Progenitor cell of endocrine pancreas (in vitro differentiated cells): ENCODE measurements at regions not wholly inside any gene's neighbourhood (a gene's known extent, or its start where the extent isn't known, plus 50 kb on each side); places are given as distances from the start of the nearest gene placed in this dataset.

Experiments
- DNase-seq: peaks from one replicate; pipeline ENCODE4 v3.0.0; 2021; ENCODE audit warnings: low spot score; ENCODE audit not compliant: unreplicated experiment
- H3K27ac Mint-ChIP-seq: 2 replicates; pipeline ENCODE4 v1.8.0; 2021; ENCODE audit warnings: mild to moderate bottlenecking, moderate library complexity, mixed read lengths
- H3K27me3 Mint-ChIP-seq: 2 replicates; pipeline ENCODE4 v1.8.0; 2021; ENCODE audit warnings: mixed read lengths
- H3K36me3 Mint-ChIP-seq: 2 replicates; pipeline ENCODE4 v1.8.0; 2022; ENCODE audit warnings: mixed read lengths; ENCODE audit not compliant: insufficient read depth
- H3K4me1 Mint-ChIP-seq: 2 replicates; pipeline ENCODE4 v1.8.0; 2021; ENCODE audit warnings: low read depth, mixed read lengths
- H3K4me3 Mint-ChIP-seq: 2 replicates; pipeline ENCODE4 v1.8.0; 2021; ENCODE audit warnings: low read depth, mild to moderate bottlenecking, moderate library complexity, mixed read lengths
- H3K9me3 Mint-ChIP-seq: 2 replicates; pipeline ENCODE4 v1.8.0; 2021; ENCODE audit warnings: low read depth, mixed read lengths
- TF ChIP-seq, protein P1 (sequence below): fragments of 200-600 bp; sonication (generic); IDR thresholded peaks from one replicate; pipeline ENCODE4 v1.5.0; 2021; ENCODE audit warnings: antibody characterized with exemption, mild to moderate bottlenecking; ENCODE audit not compliant: unreplicated experiment

DNA sequence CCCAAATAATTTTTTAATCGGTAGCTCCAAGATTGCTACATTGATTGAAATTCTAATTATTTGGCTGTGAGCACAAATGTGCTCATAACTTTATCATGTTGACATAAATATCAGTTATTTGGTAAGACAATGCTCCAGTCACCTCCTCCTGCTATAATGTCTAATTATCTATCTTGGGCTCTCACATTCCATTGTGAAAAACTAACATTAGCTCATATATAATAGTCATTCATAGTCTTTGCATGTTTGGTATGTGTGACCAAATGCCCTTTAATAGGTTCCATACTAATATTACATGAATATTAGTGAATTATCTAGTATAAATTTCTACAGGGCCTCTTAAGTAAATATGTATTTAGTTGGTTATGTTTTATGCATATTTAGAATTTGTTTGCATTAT lies 185.6 kb upstream of the MCHR2 start:
- H3K27me3 Mint-ChIP-seq = peaks cover 2% of the 10 kb centered on the region
- H3K27ac Mint-ChIP-seq = no peak overlapping the region
- H3K9me3 Mint-ChIP-seq = no peaks in the 10 kb centered on the region
- H3K36me3 Mint-ChIP-seq = no peaks in the 10 kb centered on the region
- H3K4me3 Mint-ChIP-seq = no peak overlapping the region
- no peak for DNase-seq
- H3K4me1 Mint-ChIP-seq = peaks cover 18% of the 10 kb centered on the region
- TF ChIP-seq, protein P1, sequence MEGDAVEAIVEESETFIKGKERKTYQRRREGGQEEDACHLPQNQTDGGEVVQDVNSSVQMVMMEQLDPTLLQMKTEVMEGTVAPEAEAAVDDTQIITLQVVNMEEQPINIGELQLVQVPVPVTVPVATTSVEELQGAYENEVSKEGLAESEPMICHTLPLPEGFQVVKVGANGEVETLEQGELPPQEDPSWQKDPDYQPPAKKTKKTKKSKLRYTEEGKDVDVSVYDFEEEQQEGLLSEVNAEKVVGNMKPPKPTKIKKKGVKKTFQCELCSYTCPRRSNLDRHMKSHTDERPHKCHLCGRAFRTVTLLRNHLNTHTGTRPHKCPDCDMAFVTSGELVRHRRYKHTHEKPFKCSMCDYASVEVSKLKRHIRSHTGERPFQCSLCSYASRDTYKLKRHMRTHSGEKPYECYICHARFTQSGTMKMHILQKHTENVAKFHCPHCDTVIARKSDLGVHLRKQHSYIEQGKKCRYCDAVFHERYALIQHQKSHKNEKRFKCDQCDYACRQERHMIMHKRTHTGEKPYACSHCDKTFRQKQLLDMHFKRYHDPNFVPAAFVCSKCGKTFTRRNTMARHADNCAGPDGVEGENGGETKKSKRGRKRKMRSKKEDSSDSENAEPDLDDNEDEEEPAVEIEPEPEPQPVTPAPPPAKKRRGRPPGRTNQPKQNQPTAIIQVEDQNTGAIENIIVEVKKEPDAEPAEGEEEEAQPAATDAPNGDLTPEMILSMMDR = no peak

DNA sequence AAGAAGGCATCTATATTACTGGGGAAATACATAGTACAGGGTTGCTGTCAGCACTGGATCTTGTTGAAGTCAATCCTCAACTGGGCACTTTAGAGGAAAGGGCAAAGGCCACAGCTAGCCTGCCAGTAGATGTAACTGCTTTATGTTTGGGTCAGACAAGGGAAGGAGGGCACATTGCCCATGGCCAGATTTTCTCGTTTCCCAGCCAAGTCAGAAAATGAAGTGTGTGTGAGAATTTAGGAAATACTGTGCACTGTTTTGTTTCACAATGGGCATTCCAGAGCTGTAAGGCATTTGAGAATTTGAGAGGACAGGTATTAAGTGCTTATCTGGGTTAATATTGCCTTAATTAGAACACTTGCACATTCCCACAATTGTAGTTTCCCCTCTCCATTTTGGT lies 183.9 kb upstream of the MCHR2 start:
- no peak overlapping the region for H3K4me3 Mint-ChIP-seq
- DNase-seq = no peak
- no peak overlapping the region for H3K27ac Mint-ChIP-seq
- H3K36me3 Mint-ChIP-seq = no peaks in the 10 kb centered on the region
- TF ChIP-seq, protein P1 = no peak
- peaks cover 23% of the 10 kb centered on the region for H3K4me1 Mint-ChIP-seq
- no peaks in the 10 kb centered on the region for H3K27me3 Mint-ChIP-seq
- H3K9me3 Mint-ChIP-seq = no peaks in the 10 kb centered on the region

DNA sequence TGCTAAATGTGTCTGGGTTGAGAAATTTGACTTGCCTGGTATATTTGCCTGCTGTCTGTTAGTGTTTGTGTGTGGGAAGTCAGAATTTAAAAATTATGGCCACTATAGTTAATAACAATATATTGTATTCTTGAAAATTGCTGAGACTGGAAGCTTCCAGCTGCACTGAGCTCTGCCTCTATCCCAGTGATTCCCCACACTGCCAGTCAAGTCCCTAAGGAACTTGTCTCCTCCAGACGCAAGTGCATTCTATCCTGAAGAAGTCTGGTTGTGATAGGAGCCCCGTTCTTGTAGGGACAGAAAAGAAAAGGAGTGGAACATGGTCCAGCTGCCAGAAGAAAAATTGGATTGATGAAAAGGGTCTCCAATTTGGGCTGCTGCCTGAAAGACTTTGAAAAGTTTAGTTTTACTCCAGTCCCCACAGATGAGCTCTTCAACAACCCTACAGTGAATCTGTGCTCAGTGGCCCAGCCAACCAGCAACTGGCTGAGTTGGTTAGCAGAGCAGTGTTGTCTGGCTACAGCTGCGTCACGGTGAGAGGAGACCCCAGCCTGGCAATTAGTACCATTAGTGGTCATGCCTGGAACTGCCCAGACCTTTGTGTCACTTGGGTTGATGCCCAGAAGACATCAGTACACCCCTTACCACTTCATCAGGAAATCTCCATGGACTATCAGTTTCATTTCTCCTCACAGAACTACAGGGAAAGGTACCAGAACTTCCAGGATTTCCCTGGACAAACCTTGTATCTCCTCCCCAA lies 183.1 kb upstream of the MCHR2 start:
- Mint-ChIP-seq H3K27me3 (no peaks in the 10 kb centered on the region), H3K27ac (no peak overlapping the region), H3K4me3 (no peak overlapping the region), H3K4me1 (peaks cover 23% of the 10 kb centered on the region), H3K9me3 (no peaks in the 10 kb centered on the region), H3K36me3 (no peaks in the 10 kb centered on the region)
- no peak for DNase-seq
- TF ChIP-seq, protein P1 = no peak

DNA sequence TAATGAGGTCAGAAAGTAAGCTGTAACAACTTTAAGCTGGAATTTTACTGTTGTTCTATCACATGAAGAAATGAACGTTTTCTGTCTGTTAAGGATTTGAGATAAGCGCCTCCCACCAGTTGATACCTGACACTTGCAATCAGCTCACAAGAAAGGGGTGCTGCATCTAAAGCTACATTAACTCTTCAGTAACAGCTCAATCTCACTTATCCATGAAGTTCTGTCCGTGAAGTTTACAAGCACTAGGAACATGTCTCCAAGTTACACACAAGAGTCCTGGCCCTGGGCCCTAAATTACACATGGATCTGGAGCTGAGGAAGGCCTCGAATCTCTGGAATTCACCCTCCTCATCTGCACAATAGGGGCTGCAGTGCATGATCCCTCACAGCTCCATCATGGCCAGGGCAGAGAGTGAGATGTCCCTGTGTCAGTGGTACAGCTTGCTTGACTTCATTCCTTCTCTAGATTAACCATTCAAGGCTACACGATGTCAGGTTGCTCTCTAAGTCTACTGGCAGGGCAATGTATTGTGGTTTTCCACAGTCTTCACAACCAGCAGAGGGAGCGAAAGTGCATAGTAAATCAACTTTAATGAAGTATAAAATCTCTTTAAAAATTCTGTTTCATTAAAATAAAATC lies 182.4 kb upstream of the MCHR2 start:
- TF ChIP-seq, protein P1 = peak; percentile 37
- H3K36me3 Mint-ChIP-seq = no peaks in the 10 kb centered on the region
- no peak overlapping the region for H3K4me3 Mint-ChIP-seq
- no peaks in the 10 kb centered on the region for H3K27me3 Mint-ChIP-seq
- H3K27ac Mint-ChIP-seq = no peak overlapping the region
- no peak for DNase-seq
- peaks cover 23% of the 10 kb centered on the region for H3K4me1 Mint-ChIP-seq
- no peaks in the 10 kb centered on the region for H3K9me3 Mint-ChIP-seq

DNA sequence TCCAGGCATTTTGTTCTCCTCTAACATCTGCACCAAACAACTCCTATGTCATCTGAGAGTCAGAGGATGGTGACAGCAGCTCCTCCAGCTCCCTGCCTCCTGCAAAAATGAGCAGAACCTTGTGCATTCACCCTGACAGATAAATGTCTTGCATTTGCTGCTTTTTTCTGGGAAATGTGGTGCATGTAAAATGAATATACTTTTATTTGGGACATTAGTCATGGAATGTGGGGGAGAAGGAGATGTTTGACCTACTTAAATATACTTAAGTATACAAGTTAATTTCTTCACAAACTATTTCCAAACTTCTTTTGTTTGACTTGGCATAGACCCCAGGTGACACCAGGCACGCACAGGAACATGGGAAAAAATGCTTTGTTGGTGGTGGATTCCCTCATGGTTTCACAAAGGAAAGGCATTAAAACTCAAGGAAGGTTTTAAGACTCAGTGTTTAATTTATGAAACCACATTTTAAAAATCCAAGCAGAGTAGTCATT lies 181.8 kb upstream of the MCHR2 start:
- H3K4me3 Mint-ChIP-seq = no peak overlapping the region
- DNase-seq = no peak
- no peaks in the 10 kb centered on the region for H3K9me3 Mint-ChIP-seq
- TF ChIP-seq, protein P1 = no peak
- H3K4me1 Mint-ChIP-seq = peaks cover 23% of the 10 kb centered on the region
- no peak overlapping the region for H3K27ac Mint-ChIP-seq
- no peaks in the 10 kb centered on the region for H3K36me3 Mint-ChIP-seq
- no peaks in the 10 kb centered on the region for H3K27me3 Mint-ChIP-seq
